Astrocyte of the cerebellum (primary cell): ENCODE measurements at regions not wholly inside any gene's neighbourhood (a gene's known extent, or its start where the extent isn't known, plus 50 kb on each side); places are given as distances from the start of the nearest gene placed in this dataset.

Experiments used
- DNase-seq: peaks from one replicate; pipeline ENCODE4 v3.0.0-alpha.2; 2011; ENCODE audit warnings: low read depth
- H3K4me3 ChIP-seq: 2 replicates; pipeline ENCODE4 v1.5.1; 2011; ENCODE audit warnings: mild to moderate bottlenecking, low read depth, low read length, moderate library complexity
- CTCF ChIP-seq: IDR thresholded peaks from 2 replicates; pipeline ENCODE4 v1.5.1; 2012; ENCODE audit warnings: low read length, low read depth, moderate library complexity, mild to moderate bottlenecking; ENCODE audit errors: missing control alignments
- in situ Hi-C: cut with HindIII; loops from 2 replicates; pipeline ENCODE4 v1.10.0; 2017; ENCODE audit warnings: low sequenced_read_pairs

- DNase-seq = no peak
- no peak overlapping the region for H3K4me3 ChIP-seq
- TF ChIP-seq CTCF = no peak
- in situ Hi-C loops = no loop called here
Observed at GRCh38 chr9:71498691-71499090, 269.6 kb downstream of the CEMIP2 start.

DNA sequence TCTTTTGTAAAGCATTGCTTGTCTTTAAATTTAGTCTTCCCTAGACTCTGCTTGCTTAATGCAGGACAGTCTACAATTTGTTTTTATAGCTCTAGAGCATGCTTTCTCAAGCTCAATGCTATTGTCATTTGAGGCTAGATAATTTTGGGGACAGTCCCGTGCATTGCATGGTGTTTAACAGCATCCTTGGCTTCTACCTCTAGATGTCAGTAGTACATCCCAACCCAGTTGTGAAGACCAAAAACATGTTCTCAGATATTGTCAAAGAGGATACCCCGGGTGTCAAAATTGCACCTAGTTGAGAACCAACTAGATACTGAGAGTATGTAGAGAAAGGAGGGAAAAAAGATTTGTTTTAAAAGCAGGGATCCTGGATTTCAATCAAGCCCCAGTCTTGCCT is 277.5 kb downstream of the CEMIP2 start:
- in situ Hi-C loops = no loop called here
- no peak overlapping the region for H3K4me3 ChIP-seq
- TF ChIP-seq CTCF = no peak
- no peak for DNase-seq

DNA sequence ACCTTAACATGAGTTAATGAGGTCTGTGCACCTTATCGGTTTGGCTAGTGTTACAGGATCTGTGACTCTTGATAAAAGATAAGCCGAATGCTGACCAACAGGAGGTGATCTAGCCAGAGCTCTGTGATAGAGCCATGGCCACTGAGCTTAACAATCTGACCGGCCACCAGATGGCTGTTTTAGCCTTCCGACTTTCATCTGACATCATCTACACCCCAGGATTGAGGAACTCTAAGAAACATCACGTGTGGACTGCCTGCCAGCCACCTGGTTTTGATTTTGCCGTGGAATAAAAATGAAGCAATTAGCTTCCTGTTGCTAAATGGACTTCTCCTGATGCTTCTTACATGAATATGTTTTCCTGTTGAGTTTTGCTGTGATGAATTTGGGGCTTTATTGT is 281.3 kb downstream of the CEMIP2 start:
- H3K4me3 ChIP-seq = no peak overlapping the region
- DNase-seq = no peak
- no peak for TF ChIP-seq CTCF
- in situ Hi-C loops = no loop called here

DNA sequence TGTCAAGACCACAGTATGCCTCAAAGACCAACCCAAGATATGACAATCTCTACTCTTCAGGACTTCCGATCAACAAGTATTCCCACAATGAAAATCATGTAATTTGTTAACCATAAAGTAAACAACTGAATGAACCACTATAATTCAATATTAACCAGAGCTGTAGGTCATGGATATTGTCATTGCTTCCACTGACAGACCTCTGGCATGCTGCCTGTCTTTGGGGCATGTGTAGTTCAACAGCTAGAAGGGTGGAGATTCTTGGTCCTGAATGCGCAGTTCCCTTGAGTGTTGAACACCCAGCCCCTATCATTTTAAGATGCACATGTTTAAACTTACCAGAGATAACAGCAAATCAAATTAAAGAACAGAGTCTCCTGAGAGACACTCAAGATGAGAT is 283.0 kb downstream of the CEMIP2 start:
- in situ Hi-C loops = no loop called here
- no peak overlapping the region for H3K4me3 ChIP-seq
- TF ChIP-seq CTCF = no peak
- no peak for DNase-seq

- no peak overlapping the region for H3K4me3 ChIP-seq
- no peak for TF ChIP-seq CTCF
- no peak for DNase-seq
- in situ Hi-C loops = no loop called here
Observed at GRCh38 chr9:71483436-71483835, 284.9 kb downstream of the CEMIP2 start.

DNA sequence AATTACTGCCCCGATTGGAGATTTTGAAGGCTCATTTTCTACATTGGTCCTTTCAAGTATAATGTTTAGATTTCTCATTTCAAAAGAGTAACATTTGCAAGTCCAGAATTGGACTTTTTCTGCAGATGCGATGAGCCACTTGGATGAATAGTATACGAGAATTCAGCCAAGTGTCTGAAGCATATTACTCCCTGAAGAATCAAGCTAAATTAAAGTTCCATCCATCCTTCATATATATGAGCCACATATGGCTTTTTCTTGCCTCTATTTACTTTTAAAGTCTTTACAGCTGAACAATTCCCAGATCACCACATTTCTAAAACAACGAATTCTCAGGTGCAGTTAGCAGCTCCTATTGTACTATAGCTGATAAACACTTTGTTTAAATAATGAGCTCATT is 288.7 kb downstream of the CEMIP2 start:
- H3K4me3 ChIP-seq = no peak overlapping the region
- no peak for TF ChIP-seq CTCF
- in situ Hi-C loops = no loop called here
- no peak for DNase-seq

GRCh38 chr9:71472400-71472799 is 295.9 kb downstream of the CEMIP2 start:
- DNase-seq = no peak
- in situ Hi-C loops = no loop called here
- no peak overlapping the region for H3K4me3 ChIP-seq
- no peak for TF ChIP-seq CTCF
